ENCODE measurements at regions not wholly inside any gene's neighbourhood (a gene's known extent, or its start where the extent isn't known, plus 50 kb on each side); places are given as distances from the start of the nearest gene placed in this dataset.

DNA sequence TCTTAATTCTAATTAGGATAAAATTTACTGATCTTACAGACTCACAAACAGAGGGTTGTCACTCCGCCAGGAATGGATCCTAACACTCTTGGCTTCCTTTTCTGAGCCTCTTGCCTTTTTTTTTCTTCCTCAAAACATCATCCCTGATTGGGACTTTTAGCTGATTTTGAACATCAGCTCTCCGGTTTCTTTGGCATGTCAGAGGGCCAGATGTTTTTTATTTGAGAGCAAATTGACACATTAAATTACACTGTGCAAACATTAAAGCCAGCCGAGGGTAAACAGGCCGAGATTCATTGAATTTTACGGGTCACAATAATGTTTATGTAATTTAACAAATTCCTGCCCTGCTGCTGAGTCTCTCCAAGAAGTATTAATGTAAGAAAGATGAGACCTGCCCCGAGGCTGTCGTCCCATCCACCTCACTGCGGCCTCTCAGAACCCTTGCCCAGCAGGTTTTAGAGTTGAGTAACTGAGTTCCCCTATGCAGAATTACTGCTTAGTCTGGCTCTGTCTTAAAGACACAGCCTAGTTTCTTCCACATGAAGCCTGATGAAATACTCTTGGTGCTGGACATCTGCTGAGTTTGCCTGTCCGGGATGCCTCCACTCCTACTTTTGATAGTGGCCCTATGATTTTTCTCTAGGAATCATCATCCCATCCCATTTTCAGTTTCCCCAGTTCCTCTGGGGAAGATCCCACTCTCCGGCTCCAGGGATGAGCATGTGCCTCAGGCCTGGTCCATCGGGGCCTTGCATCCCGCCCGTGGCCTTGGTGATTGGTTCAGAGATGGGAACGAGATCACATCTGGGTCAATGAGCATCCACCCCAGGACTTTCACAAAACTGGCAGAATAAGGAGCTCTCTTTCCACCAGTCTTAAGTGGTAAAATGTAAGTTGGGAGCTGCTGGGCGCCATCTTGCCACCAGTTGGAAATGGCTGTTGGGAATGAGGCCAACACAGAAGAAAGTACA is 226.6 kb upstream of the TLE3 start:
- Mint-ChIP-seq H3K9me3 (peaks cover 2% of the 10 kb centered on the region), H3K36me3 (no peaks in the 10 kb centered on the region), H3K4me1 (peaks cover 48% of the 10 kb centered on the region), H3K4me3 (no peak overlapping the region), H3K27me3 (no peaks in the 10 kb centered on the region), H3K27ac (peak overlapping the region; percentile 38)
- no peak for ATAC-seq (ENCODE audit: low read depth)
- DNase-seq (ENCODE audit: low spot score in 2 of 2), result no peak

- H3K27ac Mint-ChIP-seq, result peak overlapping the region; percentile 38
These were observed 225.6 kb upstream of the TLE3 start for GRCh38 chr15:70323111-70323851.

GRCh38 chr15:70322051-70322668 is 224.4 kb upstream of the TLE3 start:
- H3K36me3 Mint-ChIP-seq, result no peaks in the 10 kb centered on the region
- peaks cover 48% of the 10 kb centered on the region for H3K4me1 Mint-ChIP-seq
- H3K9me3 Mint-ChIP-seq, result peaks cover 2% of the 10 kb centered on the region
- ATAC-seq (ENCODE audit: low read depth), result no peak
- peak overlapping the region; percentile 60 for H3K4me3 Mint-ChIP-seq
- peak overlapping the region; percentile 93 for H3K27ac Mint-ChIP-seq
- no peaks in the 10 kb centered on the region for H3K27me3 Mint-ChIP-seq
- peak in 1 of 2 donors; percentile 13 for DNase-seq (ENCODE audit: low spot score in 2 of 2)

More at GRCh38 chr15:70323111-70323851, 225.6 kb upstream of the TLE3 start:
- no peaks in the 10 kb centered on the region for H3K36me3 Mint-ChIP-seq
- ATAC-seq (ENCODE audit: low read depth) (no peak), DNase-seq (ENCODE audit: low spot score in 2 of 2) (no peak)
- H3K4me3 Mint-ChIP-seq, result no peak overlapping the region
- peaks cover 52% of the 10 kb centered on the region for H3K4me1 Mint-ChIP-seq
- H3K27me3 Mint-ChIP-seq, result no peaks in the 10 kb centered on the region
- peaks cover 2% of the 10 kb centered on the region for H3K9me3 Mint-ChIP-seq

GRCh38 chr15:70321172-70321819 is 223.6 kb upstream of the TLE3 start:
- DNase-seq (ENCODE audit: low spot score in 2 of 2) (peak; percentile 35 to 36), ATAC-seq (ENCODE audit: low read depth) (peak; percentile 38)
- no peaks in the 10 kb centered on the region for H3K36me3 Mint-ChIP-seq
- peaks cover 47% of the 10 kb centered on the region for H3K4me1 Mint-ChIP-seq
- no peaks in the 10 kb centered on the region for H3K27me3 Mint-ChIP-seq
- H3K9me3 Mint-ChIP-seq, result peaks cover 2% of the 10 kb centered on the region
- peak overlapping the region; percentile 72 for H3K4me3 Mint-ChIP-seq
- peak overlapping the region; percentile 93 for H3K27ac Mint-ChIP-seq

GRCh38 chr15:70320482-70320881 is 222.8 kb upstream of the TLE3 start:
- DNase-seq (ENCODE audit: low spot score in 2 of 2) (peak; percentile 14 to 24), ATAC-seq (ENCODE audit: low read depth) (peak; percentile 36)
- Mint-ChIP-seq H3K9me3 (peaks cover 2% of the 10 kb centered on the region), H3K4me1 (peaks cover 47% of the 10 kb centered on the region), H3K36me3 (no peaks in the 10 kb centered on the region), H3K4me3 (peak overlapping the region; percentile 72), H3K27me3 (no peaks in the 10 kb centered on the region), H3K27ac (peak overlapping the region; percentile 93)

GRCh38 chr15:70320077-70320476 is 222.4 kb upstream of the TLE3 start:
- DNase-seq (ENCODE audit: low spot score in 2 of 2) (no peak), ATAC-seq (ENCODE audit: low read depth) (no peak)
- Mint-ChIP-seq H3K27me3 (no peaks in the 10 kb centered on the region), H3K27ac (peak overlapping the region; percentile 93), H3K9me3 (peaks cover under 1% of the 10 kb centered on the region), H3K36me3 (no peaks in the 10 kb centered on the region), H3K4me3 (peak overlapping the region; percentile 72), H3K4me1 (peaks cover 46% of the 10 kb centered on the region)

DNA sequence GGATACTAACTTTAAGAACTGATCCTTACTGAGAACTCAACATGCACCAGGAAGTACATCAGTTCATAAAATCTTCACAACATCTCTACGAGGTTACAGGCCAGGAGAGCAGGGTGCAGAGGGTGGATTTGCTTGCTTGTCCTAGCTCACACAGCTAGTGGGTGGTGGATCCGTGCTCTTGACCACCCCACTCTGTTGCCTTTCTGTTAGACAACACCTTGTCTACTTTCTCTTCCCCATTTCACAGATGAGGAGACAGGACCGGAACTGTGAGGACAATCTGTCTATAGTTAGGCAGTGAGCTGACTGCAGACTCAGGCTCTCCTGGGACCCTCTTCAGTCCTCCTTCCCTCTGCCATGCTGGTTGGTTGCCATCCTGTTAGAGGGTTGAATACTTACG is 221.7 kb upstream of the TLE3 start:
- ATAC-seq (ENCODE audit: low read depth) (peak; percentile 86), DNase-seq (ENCODE audit: low spot score in 2 of 2) (peak; percentile 65 to 70)
- no peaks in the 10 kb centered on the region for H3K36me3 Mint-ChIP-seq
- no peaks in the 10 kb centered on the region for H3K27me3 Mint-ChIP-seq
- peak overlapping the region; percentile 68 for H3K4me3 Mint-ChIP-seq
- peaks cover 45% of the 10 kb centered on the region for H3K4me1 Mint-ChIP-seq
- H3K9me3 Mint-ChIP-seq, result no peaks in the 10 kb centered on the region
- H3K27ac Mint-ChIP-seq, result peak overlapping the region; percentile 93

- H3K4me3 Mint-ChIP-seq, result peak overlapping the region; percentile 68
- no peaks in the 10 kb centered on the region for H3K36me3 Mint-ChIP-seq
- H3K27ac Mint-ChIP-seq, result peak overlapping the region; percentile 93
- H3K4me1 Mint-ChIP-seq, result peaks cover 45% of the 10 kb centered on the region
- no peaks in the 10 kb centered on the region for H3K27me3 Mint-ChIP-seq
- ATAC-seq (ENCODE audit: low read depth) (peak; percentile 21), DNase-seq (ENCODE audit: low spot score in 2 of 2) (peak; percentile 14 to 21)
- no peaks in the 10 kb centered on the region for H3K9me3 Mint-ChIP-seq
These were observed 221.1 kb upstream of the TLE3 start for GRCh38 chr15:70318594-70319465.

- H3K9me3 Mint-ChIP-seq, result no peaks in the 10 kb centered on the region
- H3K27me3 Mint-ChIP-seq, result no peaks in the 10 kb centered on the region
- H3K4me1 Mint-ChIP-seq, result peaks cover 31% of the 10 kb centered on the region
- no peaks in the 10 kb centered on the region for H3K36me3 Mint-ChIP-seq
- no peak overlapping the region for H3K4me3 Mint-ChIP-seq
- DNase-seq (ENCODE audit: low spot score in 2 of 2), result peak in 1 of 2 donors; percentile 8
- ATAC-seq (ENCODE audit: low read depth), result no peak
- H3K27ac Mint-ChIP-seq, result no peak overlapping the region
These were observed 218.4 kb upstream of the TLE3 start for GRCh38 chr15:70316059-70316600.

DNA sequence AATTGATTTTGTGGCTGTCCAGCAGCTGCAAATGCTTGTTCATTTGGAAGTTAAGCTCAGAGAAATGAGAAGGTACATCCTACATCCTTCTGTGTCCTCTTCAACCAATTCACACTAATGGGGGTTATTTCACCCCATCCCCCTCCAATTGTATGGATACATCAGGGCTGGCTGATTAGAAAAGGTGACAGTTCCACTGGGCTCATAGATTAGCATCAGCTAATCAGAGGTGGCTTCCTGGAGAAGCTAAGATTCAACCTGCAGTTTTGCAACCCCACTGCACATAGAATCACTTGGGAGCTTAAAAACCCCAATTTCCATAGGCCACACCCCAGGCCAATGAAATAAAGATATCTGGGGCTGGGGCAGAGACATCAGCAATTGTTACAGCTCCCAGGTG is 217.7 kb upstream of the TLE3 start:
- H3K4me1 Mint-ChIP-seq, result peaks cover 26% of the 10 kb centered on the region
- H3K27me3 Mint-ChIP-seq, result no peaks in the 10 kb centered on the region
- H3K9me3 Mint-ChIP-seq, result no peaks in the 10 kb centered on the region
- H3K4me3 Mint-ChIP-seq, result no peak overlapping the region
- ATAC-seq (ENCODE audit: low read depth), result no peak
- no peaks in the 10 kb centered on the region for H3K36me3 Mint-ChIP-seq
- H3K27ac Mint-ChIP-seq, result no peak overlapping the region
- peak in 1 of 2 donors; percentile 6 for DNase-seq (ENCODE audit: low spot score in 2 of 2)

DNA sequence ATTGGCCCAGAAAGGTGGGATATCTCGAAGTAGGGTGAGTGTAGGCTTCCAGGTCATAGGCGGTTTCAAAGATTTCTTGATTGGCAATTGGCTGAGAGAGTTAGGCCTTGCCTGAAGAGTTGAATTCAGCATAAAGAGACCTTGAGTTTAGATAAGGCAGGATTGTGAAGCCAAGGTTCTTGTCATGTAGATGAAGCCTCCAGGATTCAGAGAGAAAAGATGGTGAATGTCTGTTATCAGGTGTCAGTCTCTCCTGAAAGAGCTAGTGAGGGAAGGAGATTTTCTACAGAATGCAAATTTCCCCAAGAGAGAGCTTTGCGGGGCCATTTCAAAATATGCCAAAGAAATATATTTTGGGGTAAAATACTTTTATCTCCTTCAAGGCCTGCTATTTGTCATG is 217.0 kb upstream of the TLE3 start:
- H3K4me3 Mint-ChIP-seq, result no peak overlapping the region
- DNase-seq (ENCODE audit: low spot score in 2 of 2) (no peak), ATAC-seq (ENCODE audit: low read depth) (no peak)
- no peaks in the 10 kb centered on the region for H3K9me3 Mint-ChIP-seq
- no peaks in the 10 kb centered on the region for H3K27me3 Mint-ChIP-seq
- H3K27ac Mint-ChIP-seq, result no peak overlapping the region
- H3K4me1 Mint-ChIP-seq, result peaks cover 21% of the 10 kb centered on the region
- no peaks in the 10 kb centered on the region for H3K36me3 Mint-ChIP-seq

GRCh38 chr15:70314018-70314354 is 216.3 kb upstream of the TLE3 start:
- ATAC-seq (ENCODE audit: low read depth) (no peak), DNase-seq (ENCODE audit: low spot score in 2 of 2) (peak in 1 of 2 donors; percentile 9)
- Mint-ChIP-seq H3K27me3 (no peaks in the 10 kb centered on the region), H3K36me3 (no peaks in the 10 kb centered on the region), H3K4me3 (no peak overlapping the region), H3K4me1 (peaks cover 21% of the 10 kb centered on the region), H3K9me3 (no peaks in the 10 kb centered on the region), H3K27ac (no peak overlapping the region)
